ENCODE measurements at regions not wholly inside any gene's neighbourhood (a gene's known extent, or its start where the extent isn't known, plus 50 kb on each side); places are given as distances from the start of the nearest gene placed in this dataset.

DNA sequence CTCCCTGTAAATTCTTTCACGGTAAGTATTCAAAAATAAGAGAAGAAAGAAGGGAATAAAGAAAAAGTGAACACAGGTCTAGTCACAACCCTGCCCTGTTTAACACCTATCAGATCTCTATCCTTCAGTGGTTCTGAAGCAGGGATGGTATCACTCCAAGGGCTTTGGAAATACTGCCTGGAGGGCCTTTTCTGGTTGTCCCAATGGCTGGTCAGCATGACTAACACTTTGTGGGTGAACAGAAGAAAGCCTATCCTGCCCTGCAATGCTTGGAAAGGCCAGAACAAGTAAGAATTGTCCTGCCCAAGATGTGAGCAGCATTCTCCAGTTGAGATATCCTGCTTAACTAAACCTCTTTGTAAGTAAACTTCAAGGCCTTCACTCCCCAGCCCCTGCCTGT lies 124.9 kb downstream of the TMEM167A start:
- TF ChIP-seq POLR2A (IDR thresholded peaks at IDR 0.05) (no peak), CTCF (IDR thresholded peaks at IDR 0.05) (no peak)
